ENCODE measurements at regions not wholly inside any gene's neighbourhood (a gene's known extent, or its start where the extent isn't known, plus 50 kb on each side); places are given as distances from the start of the nearest gene placed in this dataset.

GRCh38 chr6:75546381-75546780 is 52.8 kb upstream of the FILIP1 start:
- TF ChIP-seq RAD21 (CRISPR knock-in tag; conservative IDR thresholded peaks at IDR 0.05 in 1 of 2, IDR thresholded peaks at IDR 0.05 in 1 of 2) (peak; percentile 25 to 47; a peak in 2 of 4 replicates), NFATC3 (IDR thresholded peaks at IDR 0.05) (no peak), CTCF (IDR thresholded peaks at IDR 0.05 in 2 of 3, conservative IDR thresholded peaks at IDR 0.05 in 1 of 3; ENCODE audit: insufficient read depth in 2 of 3, low read depth in 1 of 3, low read length in 3 of 3) (peak in 1 of 3 experiments; percentile 40; a peak in 2 of 6 replicates)
- Histone ChIP-seq H3K79me2 (ENCODE audit: control insufficient read depth, insufficient read depth, low read length) (no peaks in the 10 kb centered on the region), H2AFZ (ENCODE audit: low read depth, low read length) (no peak overlapping the region), H3K9me3 (replicated peaks; ENCODE audit: control insufficient read depth, insufficient read depth, low read depth, low read length) (no peaks in the 10 kb centered on the region), H3K27ac (ENCODE audit: extremely low read depth, low read depth, low read length) (no peak overlapping the region), H3K27me3 (ENCODE audit: control insufficient read depth in 2 of 2, insufficient read depth in 2 of 2, low read length in 2 of 2) (no peaks in the 10 kb centered on the region), H3K4me2 (ENCODE audit: insufficient read depth, low read length) (no peak overlapping the region), H3K4me1 (replicated peaks in 1 of 2; ENCODE audit: control insufficient read depth in 2 of 2, insufficient read depth in 2 of 2, low read length in 2 of 2) (no peaks in the 10 kb centered on the region), H3K9me1 (ENCODE audit: control insufficient read depth, insufficient read depth, low read length) (no peaks in the 10 kb centered on the region), H3K9ac (ENCODE audit: insufficient read depth in 1 of 2, low read depth in 2 of 2, low read length in 2 of 2) (no peak overlapping the region), H4K20me1 (replicated peaks; ENCODE audit: control insufficient read depth, insufficient read depth, low read length) (no peaks in the 10 kb centered on the region), H3K4me3 (no peak overlapping the region), H3K36me3 (ENCODE audit: control insufficient read depth, insufficient read depth, low read length) (no peaks in the 10 kb centered on the region)
- WGBS (ENCODE audit: insufficient coverage, low coverage, missing lambda C conversion rate) = 0% methylated on average over 2 of the region's 2 CpGs
- DNase-seq (ENCODE audit: extremely low read depth in 1 of 4, low spot score in 3 of 4) (peak in 1 of 4 experiments; percentile 11), ATAC-seq (peak; percentile 82), FAIRE-seq (no peak)
- intact Hi-C loops (cut with micrococcal nuclease) = no loop called here
- ChIA-PET POLR2A (no interaction called here), CTCF (ENCODE audit: low intra/inter-chr PET ratio) (no interaction called here)
- no TSS peak for BruUV-seq (replicated peaks)
- in situ Hi-C loops (cut with MboI) = loop anchor here (25.0 kb wide), 1 partner anchor 1809 kb away; no protein-coding TSS in a partner anchor

GRCh38 chr6:75550544-75551167 is 51.0 kb upstream of the SENP6 start:
- Histone ChIP-seq H3K9ac (ENCODE audit: insufficient read depth in 1 of 2, low read depth in 2 of 2, low read length in 2 of 2) (no peak overlapping the region), H3K27me3 (ENCODE audit: control insufficient read depth in 2 of 2, insufficient read depth in 2 of 2, low read length in 2 of 2) (no peaks in the 10 kb centered on the region), H3K79me2 (ENCODE audit: control insufficient read depth, insufficient read depth, low read length) (no peaks in the 10 kb centered on the region), H4K20me1 (replicated peaks; ENCODE audit: control insufficient read depth, insufficient read depth, low read length) (no peaks in the 10 kb centered on the region), H3K36me3 (ENCODE audit: control insufficient read depth, insufficient read depth, low read length) (no peaks in the 10 kb centered on the region), H2AFZ (ENCODE audit: low read depth, low read length) (no peak overlapping the region), H3K4me2 (ENCODE audit: insufficient read depth, low read length) (no peak overlapping the region), H3K9me3 (replicated peaks; ENCODE audit: control insufficient read depth, insufficient read depth, low read depth, low read length) (no peaks in the 10 kb centered on the region), H3K4me3 (no peak overlapping the region), H3K27ac (ENCODE audit: extremely low read depth, low read depth, low read length) (no peak overlapping the region), H3K4me1 (replicated peaks in 1 of 2; ENCODE audit: control insufficient read depth in 2 of 2, insufficient read depth in 2 of 2, low read length in 2 of 2) (no peaks in the 10 kb centered on the region), H3K9me1 (ENCODE audit: control insufficient read depth, insufficient read depth, low read length) (no peaks in the 10 kb centered on the region)
- ChIA-PET POLR2A (no interaction called here), CTCF (ENCODE audit: low intra/inter-chr PET ratio) (no interaction called here)
- no TSS peak for BruUV-seq (replicated peaks)
- FAIRE-seq (no peak), ATAC-seq (no peak), DNase-seq (ENCODE audit: extremely low read depth in 1 of 4, low spot score in 3 of 4) (no peak)
- intact Hi-C loops (cut with micrococcal nuclease) (no loop called here), in situ Hi-C loops (cut with MboI) (no loop called here)
- TF ChIP-seq ZBTB49 (CRISPR knock-in tag; IDR thresholded peaks at IDR 0.05; ENCODE audit: borderline replicate concordance) (no peak), CGGBP1 (CRISPR knock-in tag; IDR thresholded peaks at IDR 0.05) (no peak), EHMT2 (IDR thresholded peaks at IDR 0.05) (no peak), ZNF644 (tag; IDR thresholded peaks at IDR 0.05; ENCODE audit: low read depth) (no peak), ELK3 (CRISPR knock-in tag; IDR thresholded peaks at IDR 0.05) (no peak)

Measured in K562 (cell line).